GM12878 (cell line): ENCODE measurements at regions not wholly inside any gene's neighbourhood (a gene's known extent, or its start where the extent isn't known, plus 50 kb on each side); places are given as distances from the start of the nearest gene placed in this dataset.

Source experiments
- ATAC-seq: fragments of 200-7000 bp; cut with Tn5 transposase; 3 replicates; pipeline ENCODE4 v1.9.1; 2020; ENCODE audit warnings: mild to moderate bottlenecking, moderate library complexity
- BruUV-seq: library from RNA; stranded (reverse); fragments of 400-500 nt; replicated peaks from 2 replicates; lab custom pipeline; 2021; lab: Mats Ljungman, UMichigan
- CTCF ChIA-PET: fragments of 300-600 bp; sonication (Branson Sonifier 250); formaldehyde crosslinking; extraction: SDS; loops from one replicate; lab custom pipeline; 2021; ENCODE audit warnings: inconsistent platforms; lab: Yijun Ruan, JAX
- POLR2A ChIA-PET: fragments of 350-600 bp; formaldehyde crosslinking; extraction: SDS; loops from one replicate; lab custom pipeline; 2021; ENCODE audit warnings: inconsistent platforms; lab: Charles Lee
- RAD21 ChIA-PET: fragments of 300-600 bp; sonication (Branson Sonifier 250); formaldehyde crosslinking; loops from one replicate; lab custom pipeline; 2023; ENCODE audit warnings: antibody characterized with exemption; ENCODE audit not compliant: unreplicated experiment; lab: Charles Lee
- SMC1A ChIA-PET: fragments of 300-600 bp; sonication (Branson Sonifier 250); formaldehyde crosslinking; loops from one replicate; lab custom pipeline; 2023; ENCODE audit not compliant: unreplicated experiment, uncharacterized antibody; lab: Charles Lee
- DNase-seq: peaks from one replicate; pipeline ENCODE4 v3.0.0-alpha.2; 2011; ENCODE audit warnings: low read depth, low spot score
- FAIRE-seq: peaks from 3 replicates; lab custom pipeline; 2011; peaks lifted over from hg19 to GRCh38; lab: Jason Lieb, UNC
- H2AFZ ChIP-seq: 2 replicates; pipeline ENCODE4 v1.6.0; 2011; ENCODE audit warnings: low read depth, low read length, control low read depth; ENCODE audit not compliant: control insufficient read depth
- H3K27ac ChIP-seq: 2 replicates; pipeline ENCODE4 v1.5.1; 2011; ENCODE audit warnings: control low read depth; ENCODE audit not compliant: control insufficient read depth, insufficient read depth
- H3K27me3 ChIP-seq, 2 experiments: replicated peaks in 1 of 2; 2 replicates each; pipeline versions ENCODE4 v1.6.0 to v1.6.1; 2011; ENCODE audit warnings: low read length in 1 of 2; ENCODE audit not compliant: control insufficient read depth in 2 of 2, insufficient read depth in 2 of 2
- H3K36me3 ChIP-seq, 2 experiments: 2 replicates each; pipeline ENCODE4 v1.5.1; 2011; ENCODE audit warnings: low read length in 1 of 2; ENCODE audit not compliant: control insufficient read depth in 2 of 2, insufficient read depth in 2 of 2
- H3K4me1 ChIP-seq: 2 replicates; pipeline ENCODE4 v1.6.1; 2011; ENCODE audit warnings: mild to moderate bottlenecking, low read length, moderate library complexity, mixed read lengths; ENCODE audit not compliant: control insufficient read depth, insufficient read depth
- H3K4me2 ChIP-seq: 2 replicates; pipeline ENCODE4 v1.6.0; 2011; ENCODE audit warnings: control low read depth; ENCODE audit not compliant: control insufficient read depth, insufficient read depth
- H3K4me3 ChIP-seq: fragments of 200-600 bp; sonication (generic); 2 replicates; pipeline ENCODE4 v1.5.1; 2016
- H3K79me2 ChIP-seq: 2 replicates; pipeline ENCODE4 v1.6.0; 2011; ENCODE audit warnings: low read length; ENCODE audit not compliant: control insufficient read depth, insufficient read depth
- H3K9ac ChIP-seq: 2 replicates; pipeline ENCODE4 v1.8.0; 2011; ENCODE audit warnings: low read length, control low read depth, mixed read lengths; ENCODE audit not compliant: control insufficient read depth, insufficient read depth
- H3K9me3 ChIP-seq: replicated peaks from 3 replicates; pipeline ENCODE4 v1.5.1; 2011; ENCODE audit warnings: mild to moderate bottlenecking, low read length; ENCODE audit not compliant: control insufficient read depth, insufficient read depth
- H4K20me1 ChIP-seq: 2 replicates; pipeline ENCODE4 v1.6.0; 2011; ENCODE audit not compliant: control insufficient read depth, insufficient read depth
- IRF5 ChIP-seq: fragments of 450-650 bp; IDR thresholded peaks from 2 replicates; pipeline ENCODE4 v1.6.1; 2017; ENCODE audit warnings: borderline replicate concordance
- NBN ChIP-seq: fragments of 450-650 bp; IDR thresholded peaks from 2 replicates; pipeline ENCODE4 v1.6.1; 2016
- PAX5 ChIP-seq: IDR thresholded peaks from 2 replicates; pipeline ENCODE4 v1.6.1; 2011; ENCODE audit warnings: low read depth, low read length, borderline replicate concordance
- POLR2AphosphoS2 ChIP-seq: IDR thresholded peaks from 2 replicates; pipeline ENCODE4 v1.6.1; 2011; ENCODE audit warnings: low read depth, mild to moderate bottlenecking, low read length, improper control_type of control experiment, moderate library complexity
- RBBP5 ChIP-seq: fragments of 200-600 bp; sonication (generic); conservative IDR thresholded peaks from 2 replicates; pipeline ENCODE4 v1.6.1; 2016
- SREBF2 ChIP-seq: IDR thresholded peaks from 2 replicates; pipeline ENCODE4 v1.6.1; 2012; ENCODE audit warnings: mild to moderate bottlenecking, low read length
- SRF ChIP-seq, 2 experiments: IDR thresholded peaks; 2 replicates each; pipeline ENCODE4 v1.6.1; 2011; ENCODE audit warnings: low read depth in 2 of 2, low read length in 2 of 2, mild to moderate bottlenecking in 1 of 2, moderate library complexity in 1 of 2
- STAT1 ChIP-seq: fragments of 450-650 bp; conservative IDR thresholded peaks from 2 replicates; pipeline ENCODE4 v1.6.1; 2014; ENCODE audit warnings: antibody characterized with exemption, mild to moderate bottlenecking
- ZBTB11 ChIP-seq: fragments of 450-650 bp; formaldehyde crosslinking; IDR thresholded peaks from 2 replicates; pipeline ENCODE4 v1.5.0; 2022; ENCODE audit warnings: mild to moderate bottlenecking, missing genetic modification characterization
- WGBS: methylation state at CpG from one replicate; pipeline ENCODE4 v1.1.6; 2016; ENCODE audit warnings: low lambda C conversion rate; ENCODE audit not compliant: insufficient replicate concordance, insufficient coverage; ENCODE audit errors: missing lambda C conversion rate; 5-methylcytosine and 5-hydroxymethylcytosine counted together
- in situ Hi-C: fragments of 300-500 bp; cut with MboI; formaldehyde crosslinking; loops from 9 replicates; pipeline ENCODE4 v1.14.3; 2018; ENCODE audit warnings: mixed read lengths
- intact Hi-C: fragments of 100-400 bp; cut with micrococcal nuclease; formaldehyde crosslinking; loops from one replicate; pipeline ENCODE4 v1.14.2; 2022; ENCODE audit not compliant: unreplicated experiment

- H3K4me3 ChIP-seq = no peak overlapping the region
- 96% methylated on average over 3 of the region's 3 CpGs for WGBS
- RAD21 ChIA-PET = no interaction called here
- H3K79me2 ChIP-seq = no peaks in the 10 kb centered on the region
- no peaks in the 10 kb centered on the region for H3K27me3 ChIP-seq
- in situ Hi-C loops = no loop called here
- POLR2A ChIA-PET = interaction anchor here (0.6 kb wide), 2 partner anchors 8 to 104 kb away, joined by 3 to 4 read pairs; no protein-coding TSS in a partner anchor
- no peak overlapping the region for H3K9ac ChIP-seq
- SMC1A ChIA-PET = interaction anchor here (0.8 kb wide), 1 partner anchor 114 kb away, joined by 3 read pairs; no protein-coding TSS in a partner anchor
- CTCF ChIA-PET = interaction anchor here (0.6 to 1.2 kb wide), 2 partner anchors 82 to 125 kb away, joined by 3 to 4 read pairs; no protein-coding TSS in a partner anchor
- ATAC-seq (no peak), FAIRE-seq (no peak), DNase-seq (no peak)
- H3K36me3 ChIP-seq = no peaks in the 10 kb centered on the region
- H3K4me1 ChIP-seq = no peaks in the 10 kb centered on the region
- BruUV-seq = no TSS peak
- H2AFZ ChIP-seq = no peak overlapping the region
- no peak for TF ChIP-seq POLR2AphosphoS2
- TF ChIP-seq PAX5 = no peak
- no peak for TF ChIP-seq STAT1
- no peak for TF ChIP-seq SRF (IDR thresholded peaks at IDR 0.05; ENCODE audit: low read depth in 2 of 2, low read length in 2 of 2)
- TF ChIP-seq IRF5 = no peak
- no peak for TF ChIP-seq RBBP5
- no peak for TF ChIP-seq SREBF2
- TF ChIP-seq NBN = no peak
- no peak for TF ChIP-seq ZBTB11
- no peaks in the 10 kb centered on the region for H3K9me3 ChIP-seq
- H3K27ac ChIP-seq = no peak overlapping the region
- intact Hi-C loops = loop anchor here (2.0 kb wide), 1 partner anchor 33 kb away; no protein-coding TSS in a partner anchor
- no peak overlapping the region for H3K4me2 ChIP-seq
- no peaks in the 10 kb centered on the region for H4K20me1 ChIP-seq
Observed at GRCh38 chr13:76733671-76734070, 152.5 kb downstream of the KCTD12 start.
